Renal pelvis (tissue), 1 donor: ENCODE measurements at regions not wholly inside any gene's neighbourhood (a gene's known extent, or its start where the extent isn't known, plus 50 kb on each side); places are given as distances from the start of the nearest gene placed in this dataset.

Source experiments
- DNase-seq: peaks from one replicate; pipeline ENCODE4 v3.0.0-alpha.2; 2013

DNA sequence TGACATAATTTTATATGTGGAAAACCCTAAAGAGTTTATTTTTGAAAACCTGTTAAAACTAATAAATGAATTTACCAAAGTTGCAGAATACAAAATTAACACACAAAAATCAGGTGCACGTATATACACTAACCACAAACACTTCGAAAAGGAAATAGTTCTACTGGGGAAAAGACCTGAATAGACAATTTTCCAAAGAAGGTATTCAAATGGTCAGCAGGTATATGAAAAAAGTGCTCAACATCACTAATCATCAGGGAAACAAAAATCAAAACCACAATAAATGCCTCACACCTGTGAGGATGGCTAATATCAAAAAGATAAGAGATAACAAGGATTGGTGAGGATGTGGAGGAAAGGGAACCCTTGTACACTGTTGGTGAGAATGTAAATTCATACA is 110.6 kb downstream of the PXDC1 start:
- DNase-seq = no peak

- no peak for DNase-seq
Measured at GRCh38 chr6:3638662-3639061, 112.9 kb downstream of the PXDC1 start.

DNA sequence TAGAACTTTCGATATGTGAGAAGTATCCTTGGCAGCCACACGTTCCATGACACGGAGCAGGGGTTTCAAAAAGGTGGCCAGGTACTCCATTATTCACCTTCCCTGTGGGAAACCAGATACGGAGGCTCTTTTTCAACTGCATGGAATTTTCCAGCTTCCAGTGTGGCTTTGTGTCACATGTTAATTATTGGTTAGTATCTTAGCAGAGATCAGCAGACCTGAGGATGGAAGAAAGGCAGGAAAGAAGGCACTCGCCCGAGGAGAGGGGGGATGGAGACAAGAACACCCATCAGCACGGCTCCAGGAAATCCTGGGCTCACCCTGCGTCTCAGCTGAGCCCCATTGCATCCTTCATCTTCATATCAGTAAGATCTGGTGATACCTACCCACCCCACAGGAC is 115.5 kb downstream of the PXDC1 start:
- no peak for DNase-seq

GRCh38 chr6:3635482-3635881 is 116.0 kb downstream of the PXDC1 start:
- DNase-seq = no peak

GRCh38 chr6:3634280-3634816 is 117.2 kb downstream of the PXDC1 start:
- no peak for DNase-seq

GRCh38 chr6:3633711-3634110 is 117.8 kb downstream of the PXDC1 start:
- no peak for DNase-seq

- DNase-seq = no peak
Measured at GRCh38 chr6:3631877-3632276, 119.6 kb downstream of the PXDC1 start.

DNA sequence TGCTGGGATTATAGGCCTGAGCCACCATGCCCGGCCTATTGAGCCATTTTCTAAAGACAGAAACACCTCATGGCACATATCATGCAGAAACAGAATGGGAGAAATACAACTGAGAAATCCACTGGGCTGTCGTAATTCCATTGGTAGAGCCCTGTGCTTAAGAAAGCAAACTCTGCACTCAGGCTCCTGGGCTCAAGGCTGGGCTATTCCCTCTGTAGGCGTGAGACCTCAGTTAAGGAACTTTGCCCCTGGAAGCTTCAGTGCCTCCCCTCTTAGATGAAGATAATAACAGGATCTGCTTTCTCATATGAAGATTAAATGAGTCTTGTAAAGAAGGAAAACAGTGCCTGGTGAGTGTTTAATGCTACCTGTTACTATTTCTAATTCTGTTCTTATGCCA is 120.3 kb downstream of the PXDC1 start:
- no peak for DNase-seq

DNA sequence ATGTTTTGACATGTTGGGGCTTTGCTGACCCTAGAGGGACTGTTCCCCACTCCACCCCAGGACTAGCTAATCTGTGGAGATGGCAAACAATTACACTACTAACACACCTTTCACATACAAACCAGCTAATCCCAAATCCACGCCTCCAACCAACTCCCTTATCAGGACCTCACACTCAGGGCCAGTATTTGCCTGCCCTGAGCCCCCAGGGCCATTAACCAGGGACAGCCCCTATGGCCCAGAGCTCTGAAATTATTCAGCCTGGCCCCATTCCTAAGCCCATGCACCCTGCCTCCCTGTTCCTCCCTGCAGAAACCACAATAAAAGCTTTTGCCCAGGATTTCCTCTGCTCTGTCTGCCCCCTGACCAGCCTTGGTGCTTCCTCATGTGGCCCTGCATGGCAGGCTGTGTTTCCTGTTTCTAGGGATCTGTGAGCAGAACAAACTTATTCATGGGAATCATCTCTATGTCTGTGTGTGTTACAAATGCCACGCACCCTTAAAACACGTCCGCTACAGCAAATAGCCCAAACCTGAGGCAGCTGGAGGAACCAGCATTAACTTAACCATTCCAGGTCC is 121.2 kb downstream of the PXDC1 start:
- DNase-seq = no peak

GRCh38 chr6:3627956-3628835 is 123.3 kb downstream of the PXDC1 start:
- no peak for DNase-seq

DNA sequence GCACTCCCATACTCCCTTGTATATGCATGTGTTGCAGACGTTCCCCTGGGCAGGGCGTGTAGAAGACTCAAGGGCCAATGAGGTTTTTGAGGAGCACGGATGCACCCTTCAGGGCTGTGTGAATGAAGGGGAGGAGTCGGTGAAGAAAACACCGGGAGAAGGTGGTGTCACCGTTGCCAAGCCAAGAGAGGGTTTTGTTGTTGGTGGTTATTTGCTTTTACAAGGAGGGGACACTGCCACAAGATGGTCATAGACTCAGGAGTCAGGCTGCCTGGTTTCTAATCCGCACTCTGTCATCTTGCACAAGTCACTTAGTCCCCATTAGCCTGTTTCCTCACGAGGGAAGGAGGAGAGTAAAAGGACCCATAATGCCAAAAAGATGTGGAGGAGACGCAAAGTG is 124.0 kb downstream of the PXDC1 start:
- DNase-seq = no peak

DNA sequence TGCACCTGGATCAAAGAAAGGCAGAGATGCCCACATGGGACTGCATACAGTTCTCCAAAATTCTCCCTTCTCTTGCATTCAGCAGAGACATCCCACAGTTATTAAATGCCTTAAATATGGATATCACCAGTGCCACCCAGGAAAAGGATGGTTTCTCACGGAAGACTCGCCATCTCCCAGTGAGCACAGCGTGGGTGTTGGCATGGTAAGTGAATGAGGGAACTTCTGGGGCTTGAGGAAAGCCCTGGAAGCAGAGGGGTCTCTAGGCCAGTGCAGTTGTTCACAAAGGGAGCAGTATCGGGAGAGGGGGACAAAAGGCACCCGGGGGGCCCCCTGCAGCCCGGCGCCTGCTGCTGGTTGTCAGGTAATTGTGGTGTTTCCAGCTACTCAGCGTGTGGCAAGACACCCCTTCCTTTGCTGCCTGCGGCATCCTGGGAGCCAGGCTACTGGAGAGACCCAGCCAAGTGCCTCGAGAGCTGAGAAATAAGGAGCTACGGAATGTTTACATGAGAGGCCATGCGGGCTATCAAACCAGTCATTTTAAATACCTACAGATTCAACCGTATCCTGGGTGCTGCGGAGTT is 125.4 kb downstream of the PXDC1 start:
- DNase-seq = no peak

- no peak for DNase-seq
Measured at GRCh38 chr6:3625149-3625979, 126.1 kb downstream of the PXDC1 start.

- DNase-seq = no peak
Measured at GRCh38 chr6:3624250-3625136, 127.0 kb downstream of the PXDC1 start.

DNA sequence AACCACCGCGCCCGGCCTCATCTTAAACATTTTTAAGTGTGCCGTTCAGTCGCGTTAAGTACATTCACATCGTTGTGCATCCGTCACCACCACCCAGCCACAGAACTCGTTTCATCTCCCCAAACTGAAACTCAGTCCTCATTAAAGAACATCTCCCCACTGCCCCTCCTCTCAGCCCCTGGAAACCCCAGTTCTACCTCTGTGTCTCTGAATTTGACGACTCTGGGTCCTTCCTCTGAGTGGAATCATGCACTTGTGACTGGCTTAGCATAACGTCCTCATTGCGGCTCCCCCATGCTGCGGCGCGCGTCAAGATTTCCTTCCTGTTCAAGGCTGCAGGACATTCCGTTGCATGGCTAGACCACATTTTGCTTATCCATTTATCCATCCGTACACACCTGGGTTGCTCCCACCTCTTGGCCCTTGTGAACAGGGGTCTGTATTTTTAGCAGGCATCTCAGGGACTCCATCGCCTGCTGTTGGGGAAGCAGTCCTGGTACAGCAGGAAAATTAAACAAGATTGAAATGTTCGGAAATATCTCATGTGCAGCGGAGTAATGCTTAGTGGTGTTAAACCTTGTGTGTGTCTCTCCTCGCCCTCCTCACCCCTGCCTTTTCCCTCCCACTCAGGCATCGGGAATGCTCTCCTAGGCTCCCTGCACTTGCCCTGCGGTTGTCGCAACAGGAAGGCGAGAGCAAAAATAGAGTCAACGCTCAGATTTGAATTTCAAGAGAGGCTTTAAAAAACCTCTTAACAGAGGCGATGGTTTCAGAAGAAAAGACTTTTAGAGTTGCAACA is 127.9 kb downstream of the PXDC1 start:
- no peak for DNase-seq

- DNase-seq = no peak
Measured at GRCh38 chr6:3621411-3621810, 130.1 kb downstream of the PXDC1 start.

DNA sequence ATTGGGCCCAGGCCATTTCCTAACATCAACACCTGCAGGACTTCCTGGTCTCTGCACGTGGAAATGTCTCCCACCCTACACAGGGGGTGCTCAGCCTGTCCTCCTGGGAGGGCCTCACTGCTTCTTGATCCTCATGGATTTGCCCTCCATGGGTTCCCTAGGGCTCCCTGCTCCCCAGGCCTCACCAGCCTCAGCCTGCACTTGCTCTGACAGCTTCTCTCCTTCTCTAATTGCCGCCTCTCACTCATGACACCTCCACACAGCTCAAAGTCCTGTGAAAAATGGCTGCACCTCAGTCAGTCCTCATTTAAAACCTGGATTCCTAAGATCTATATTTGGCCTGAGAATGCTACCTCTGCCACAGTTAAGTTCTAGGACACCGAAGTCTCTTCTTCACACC is 130.6 kb downstream of the PXDC1 start:
- DNase-seq = no peak

DNA sequence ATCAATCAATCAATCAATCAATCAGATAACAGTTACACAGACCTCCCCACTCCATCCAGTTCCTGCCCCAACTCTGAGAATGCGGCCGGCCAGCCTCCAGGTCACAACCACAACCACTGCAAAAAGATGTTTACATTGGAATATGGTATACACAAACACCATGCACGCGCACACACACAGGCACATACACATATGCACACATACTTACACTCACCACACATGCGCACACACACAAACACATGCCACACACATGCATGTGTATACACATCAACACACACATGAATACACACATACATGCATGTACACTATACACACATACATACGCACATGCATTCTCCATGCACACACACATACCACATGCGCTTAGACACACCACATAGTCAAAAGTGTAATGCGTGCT is 131.1 kb downstream of the PXDC1 start:
- no peak for DNase-seq

DNA sequence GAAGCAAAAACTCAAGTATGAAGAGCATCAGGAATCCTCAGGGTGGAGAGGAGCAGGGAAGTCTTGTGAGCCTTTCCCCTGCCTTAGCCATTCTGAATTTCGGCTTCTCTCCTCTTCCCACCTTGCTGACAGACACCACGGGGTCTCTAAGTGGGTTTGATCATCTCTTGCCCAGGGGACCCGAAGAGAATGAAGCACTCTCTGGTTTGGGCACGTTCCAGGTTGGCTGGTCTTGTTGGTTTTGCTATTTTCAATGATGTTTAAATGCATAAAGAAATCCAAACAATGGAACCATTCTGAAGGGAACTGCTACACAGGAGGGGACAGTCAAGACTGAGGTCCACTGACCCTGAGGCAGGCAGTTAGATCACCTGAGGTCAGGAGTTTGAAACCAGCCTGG is 131.7 kb downstream of the PXDC1 start:
- DNase-seq = no peak

DNA sequence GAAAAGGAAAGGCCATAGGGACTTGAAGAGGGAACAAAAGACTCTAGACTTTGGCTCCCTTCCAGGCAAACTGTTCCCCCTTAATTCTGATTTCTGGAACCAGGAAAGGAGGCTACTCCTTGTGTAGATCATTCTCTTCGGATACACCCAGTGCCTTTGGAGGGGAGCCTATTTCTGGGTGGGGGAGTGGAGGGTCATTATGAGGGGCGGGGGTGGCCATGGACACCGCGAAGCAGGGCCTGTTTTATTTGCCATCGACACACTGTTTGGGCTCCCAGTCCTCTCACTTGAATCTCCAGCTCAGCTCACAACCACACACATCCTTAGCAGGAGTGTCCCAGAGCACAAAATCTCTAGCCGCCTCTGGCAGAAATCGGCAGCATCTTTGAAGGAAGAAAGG is 132.3 kb downstream of the PXDC1 start:
- DNase-seq = no peak
